ENCODE measurements at regions not wholly inside any gene's neighbourhood (a gene's known extent, or its start where the extent isn't known, plus 50 kb on each side); places are given as distances from the start of the nearest gene placed in this dataset.
"Not testable (repeated sequence)": the region's sequence is repeated elsewhere in the genome, so short reads cannot be mapped to it uniquely, and the experiment has no call there.

- DNase-seq (ENCODE audit: low read depth) = not testable (repeated sequence)
Observed at GRCh38 chr1:161454865-161455707, 50.2 kb upstream of the FCGR2A start.

- not testable (repeated sequence) for DNase-seq (ENCODE audit: low read depth)
Observed at GRCh38 chr1:161453950-161454864, 51.0 kb upstream of the FCGR2A start.

DNA sequence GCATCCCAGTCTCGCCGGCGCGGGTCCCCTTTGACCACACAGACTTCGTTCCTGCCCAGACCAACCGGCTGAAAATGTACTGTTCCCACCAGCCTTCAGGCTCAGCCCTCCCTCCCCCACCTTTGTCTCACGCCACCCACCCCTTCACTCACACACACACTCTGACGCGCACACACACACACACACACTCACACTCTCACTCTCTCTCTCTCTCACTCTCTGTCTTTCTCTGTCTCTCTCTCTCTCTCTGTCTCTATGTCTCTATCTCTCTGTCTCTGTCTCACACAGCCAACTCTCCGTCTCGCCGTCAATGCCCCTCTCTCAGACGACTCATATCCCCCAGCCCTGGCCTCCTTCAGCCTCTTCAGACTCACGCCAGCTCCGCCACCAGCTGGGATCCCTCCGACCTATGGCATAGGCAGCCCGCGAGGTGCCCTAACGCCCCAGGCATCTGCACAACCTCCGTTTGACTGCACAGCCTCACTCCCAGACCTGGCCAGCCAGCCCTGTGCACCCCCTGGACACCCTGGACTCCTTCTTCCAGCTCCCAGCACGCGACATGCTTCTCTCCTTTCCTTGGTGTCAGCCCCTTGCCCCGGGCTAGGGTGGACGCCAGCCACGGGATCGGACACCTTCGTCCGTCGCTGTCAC, 53.4 kb upstream of the FCGR2A start:
- DNase-seq (ENCODE audit: low read depth) = not testable (repeated sequence)

GRCh38 chr1:161447760-161448332, 57.4 kb upstream of the FCGR2A start:
- DNase-seq (ENCODE audit: low read depth) = not testable (repeated sequence)

DNA sequence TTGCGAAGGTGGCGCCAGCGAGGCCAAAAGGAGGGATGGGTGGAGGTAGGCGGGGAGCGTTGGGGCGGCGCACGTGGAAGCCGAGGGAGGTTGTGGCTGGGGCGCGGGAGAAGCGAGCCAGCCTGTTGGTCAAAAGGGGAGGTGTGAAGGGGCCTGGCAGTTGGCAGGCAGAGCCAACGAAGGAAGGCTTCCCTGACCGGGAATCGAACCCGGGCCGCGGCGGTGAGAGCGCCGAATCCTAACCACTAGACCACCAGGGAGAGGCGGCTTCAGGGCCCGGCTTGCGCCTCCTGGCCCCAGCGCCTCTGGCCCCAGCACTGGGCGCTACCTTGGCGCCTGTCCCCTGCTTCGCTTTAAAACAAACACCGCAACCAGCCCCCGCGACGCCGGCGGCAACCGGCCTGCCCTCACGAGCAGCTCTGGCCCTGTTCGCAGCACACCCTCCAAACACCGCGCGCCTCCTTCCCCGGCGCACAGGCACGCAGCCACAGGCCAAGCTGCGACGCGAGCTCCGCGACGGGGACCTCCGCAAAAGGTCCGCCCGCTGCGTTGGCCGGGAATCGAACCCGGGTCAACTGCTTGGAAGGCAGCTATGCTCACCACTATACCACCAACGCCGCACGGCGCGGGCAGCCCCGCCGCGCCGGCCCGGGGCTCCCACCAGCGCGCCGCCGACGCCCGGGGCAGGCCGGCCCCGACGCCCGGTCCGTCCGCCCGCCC, 58.1 kb upstream of the FCGR2A start:
- DNase-seq (ENCODE audit: low read depth) = not testable (repeated sequence)

DNA sequence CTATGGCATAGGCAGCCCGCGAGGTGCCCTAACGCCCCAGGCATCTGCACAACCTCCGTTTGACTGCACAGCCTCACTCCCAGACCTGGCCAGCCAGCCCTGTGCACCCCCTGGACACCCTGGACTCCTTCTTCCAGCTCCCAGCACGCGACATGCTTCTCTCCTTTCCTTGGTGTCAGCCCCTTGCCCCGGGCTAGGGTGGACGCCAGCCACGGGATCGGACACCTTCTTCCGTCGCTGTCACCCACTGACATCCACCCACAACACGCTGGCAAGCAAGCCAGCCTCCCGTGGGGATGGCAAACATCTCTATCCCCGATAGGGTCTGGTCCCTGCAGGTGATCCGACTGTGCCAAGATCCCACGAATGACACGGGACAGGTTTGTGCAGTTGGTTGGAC, 60.5 kb upstream of the FCGR2A start:
- DNase-seq (ENCODE audit: low read depth) = not testable (repeated sequence)

DNA sequence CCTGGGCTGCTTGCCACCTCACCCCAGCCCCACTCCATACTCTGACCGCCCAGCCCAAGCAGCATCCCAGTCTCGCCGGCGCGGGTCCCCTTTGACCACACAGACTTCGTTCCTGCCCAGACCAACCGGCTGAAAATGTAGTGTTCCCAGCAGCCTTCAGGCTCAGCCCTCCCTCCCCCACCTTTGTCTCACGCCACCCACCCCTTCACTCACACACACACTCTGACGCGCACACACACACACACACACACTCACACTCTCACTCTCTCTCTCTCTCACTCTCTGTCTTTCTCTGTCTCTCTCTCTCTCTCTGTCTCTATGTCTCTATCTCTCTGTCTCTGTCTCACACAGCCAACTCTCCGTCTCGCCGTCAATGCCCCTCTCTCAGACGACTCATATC, 61.0 kb upstream of the FCGR2A start:
- DNase-seq (ENCODE audit: low read depth) = not testable (repeated sequence)

GRCh38 chr1:161440312-161440894, 64.9 kb upstream of the FCGR2A start:
- DNase-seq (ENCODE audit: low read depth) = peak; percentile 55

DNA sequence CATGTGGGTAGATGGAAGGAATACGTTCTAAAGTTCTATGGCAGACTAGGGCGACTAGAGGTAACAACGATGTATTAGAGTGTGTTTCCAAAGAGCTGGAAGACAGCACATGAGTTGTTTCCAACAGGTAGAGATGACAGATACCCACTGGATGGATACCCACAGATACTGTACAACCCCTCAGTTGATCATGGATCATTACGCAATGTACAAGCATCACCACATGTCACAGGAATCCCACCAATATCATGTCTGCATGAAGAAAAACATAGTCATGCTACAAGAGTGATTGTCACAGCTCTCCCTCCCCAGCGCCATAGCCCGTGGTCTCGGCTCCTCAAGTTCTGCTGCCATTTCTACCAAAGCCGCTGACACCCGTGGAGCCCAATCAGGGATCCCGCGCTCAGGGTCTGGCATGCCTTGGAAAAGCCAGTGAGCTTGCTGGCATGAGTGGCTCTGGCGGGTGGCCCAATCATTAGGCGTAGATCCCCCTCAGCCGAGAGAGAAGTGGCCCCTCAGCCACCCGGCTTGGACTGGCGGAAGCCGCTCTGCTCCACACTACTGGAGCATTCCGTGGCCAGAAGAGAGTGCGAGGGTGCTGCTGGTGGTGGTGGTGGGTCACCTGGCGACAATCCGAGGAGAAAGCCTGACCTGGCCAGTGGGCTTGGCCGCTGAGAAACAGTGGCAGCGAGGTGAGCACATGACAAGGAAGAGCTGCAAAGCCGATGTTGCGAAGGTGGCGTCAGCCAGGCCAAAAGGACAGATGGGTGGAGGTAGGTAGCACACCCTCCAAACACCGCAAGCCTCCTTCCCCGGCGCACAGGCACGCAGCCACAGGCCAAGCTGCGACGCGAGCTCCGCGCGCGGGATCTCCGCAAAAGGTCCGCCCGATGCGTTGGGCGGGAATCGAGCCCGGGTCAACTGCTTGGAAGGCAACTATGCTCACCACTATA, 65.7 kb upstream of the FCGR2A start:
- no peak for DNase-seq (ENCODE audit: low read depth)

DNA sequence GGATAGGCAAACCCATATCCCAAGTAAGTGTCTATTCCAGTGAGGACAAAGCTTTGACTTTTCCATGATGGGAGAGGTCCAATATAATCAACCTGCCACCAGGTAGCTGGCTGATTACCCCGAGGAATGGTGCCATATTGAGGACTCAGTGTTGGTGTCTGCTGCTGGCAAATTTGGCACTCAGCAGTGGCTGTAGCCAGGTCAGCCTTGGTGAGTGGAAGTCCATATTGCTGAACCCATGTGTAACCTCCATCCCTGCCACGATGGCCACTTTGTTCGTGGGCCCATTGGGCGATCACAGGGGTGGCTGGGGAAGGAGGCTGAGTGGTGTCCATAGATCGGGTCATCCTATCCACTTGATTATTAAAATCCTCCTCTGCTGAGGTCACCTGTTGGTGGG, 65.5 kb upstream of the CFAP126 start:
- DNase-seq (ENCODE audit: low read depth) = not testable (repeated sequence)

GRCh38 chr1:161432091-161432490, 64.4 kb upstream of the CFAP126 start:
- no peak for DNase-seq (ENCODE audit: low read depth)

DNA sequence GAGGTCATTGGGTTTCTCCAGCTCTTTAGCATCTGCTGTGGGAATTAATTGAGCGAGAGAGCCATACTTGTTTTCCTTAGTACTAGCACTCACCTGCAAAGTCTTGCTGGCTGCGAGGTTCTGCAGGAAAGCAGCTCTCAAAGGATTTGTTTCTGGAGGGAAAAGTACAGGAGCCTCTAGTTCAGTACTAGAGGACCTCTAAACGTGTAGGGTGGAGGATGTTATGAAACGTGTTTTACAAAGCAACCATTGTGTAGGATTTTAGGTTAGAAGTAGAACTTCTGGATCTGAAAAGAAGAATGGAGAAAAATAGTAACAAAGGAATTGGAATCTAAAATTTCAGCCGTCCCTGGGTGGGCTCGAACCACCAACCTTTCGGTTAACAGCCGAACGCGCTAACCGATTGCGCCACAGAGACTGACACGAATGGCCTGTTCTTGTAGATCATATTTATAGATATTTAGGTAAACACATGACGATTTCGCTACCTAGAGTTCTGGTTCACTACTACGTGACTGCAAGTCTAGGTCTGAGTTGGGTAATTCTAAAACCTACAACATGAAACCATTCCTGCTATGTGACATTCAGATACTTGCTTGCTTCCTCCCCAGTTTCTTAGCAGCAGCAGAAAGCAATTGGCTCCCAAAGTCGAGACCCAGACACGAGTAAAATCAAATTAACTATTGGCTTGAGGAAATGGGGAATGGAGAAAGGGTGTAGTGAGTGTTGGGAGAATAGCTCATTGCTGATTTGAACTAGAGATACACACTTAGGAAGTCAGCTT, 60.2 kb upstream of the CFAP126 start:
- DNase-seq (ENCODE audit: low read depth) = peak; percentile 41

- DNase-seq (ENCODE audit: low read depth) = not testable (repeated sequence)
Observed at GRCh38 chr1:161422914-161423313, 55.2 kb upstream of the CFAP126 start.

GRCh38 chr1:161421456-161421855, 53.8 kb upstream of the CFAP126 start:
- no peak for DNase-seq (ENCODE audit: low read depth)

- DNase-seq (ENCODE audit: low read depth) = no peak
Observed at GRCh38 chr1:161420763-161421455, 53.2 kb upstream of the CFAP126 start.

GRCh38 chr1:161417536-161417935, 49.9 kb upstream of the CFAP126 start:
- DNase-seq (ENCODE audit: low read depth) = not testable (repeated sequence)
